ENCODE measurements at regions not wholly inside any gene's neighbourhood (a gene's known extent, or its start where the extent isn't known, plus 50 kb on each side); places are given as distances from the start of the nearest gene placed in this dataset.
"Not testable (repeated sequence)": the region's sequence is repeated elsewhere in the genome, so short reads cannot be mapped to it uniquely, and the experiment has no call there.

DNA sequence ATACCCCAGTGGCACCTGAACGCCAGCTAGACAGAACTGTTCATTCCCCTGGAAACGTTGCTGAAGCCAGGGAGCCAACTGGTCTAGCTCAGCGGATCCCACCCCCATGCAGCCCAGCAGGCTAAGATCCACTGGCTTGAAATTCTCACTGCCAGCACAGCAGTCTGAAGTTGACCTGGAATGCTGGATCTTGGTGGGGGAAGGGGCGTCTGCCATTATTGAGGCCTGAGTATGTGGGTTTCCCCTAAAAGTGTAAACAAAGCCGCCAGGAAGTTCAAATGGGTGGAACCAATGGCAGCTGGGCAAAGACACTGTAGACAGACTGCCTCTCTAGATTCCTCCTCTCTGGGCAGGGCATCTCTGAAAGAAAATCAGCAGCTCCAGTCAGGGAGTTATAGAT, 213.0 kb downstream of the NKX6-1 start:
- no peak for DNase-seq (ENCODE audit: low spot score)

- peak; percentile 12 for DNase-seq (ENCODE audit: low spot score)
These were observed 219.4 kb downstream of the NKX6-1 start for GRCh38 chr4:84279678-84280077.

DNA sequence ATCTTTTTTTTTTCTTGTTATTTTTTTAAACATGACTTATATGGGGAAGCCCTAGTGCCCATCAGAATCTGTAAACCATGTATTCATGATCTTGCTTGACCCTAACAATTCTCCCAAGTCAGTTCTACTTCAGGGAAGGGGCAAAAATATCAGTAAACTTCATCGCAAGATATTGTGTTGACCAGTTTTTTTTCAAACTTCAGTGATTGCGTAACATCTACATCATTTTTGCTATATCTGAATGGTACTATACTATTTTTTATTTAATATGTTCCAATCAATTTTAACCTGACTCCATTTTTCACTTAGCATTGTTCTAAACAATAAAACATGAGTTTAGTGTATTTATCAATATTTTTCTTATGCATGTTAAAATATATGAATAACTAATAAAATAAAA, 221.2 kb downstream of the NKX6-1 start:
- DNase-seq (ENCODE audit: low spot score), result no peak

DNA sequence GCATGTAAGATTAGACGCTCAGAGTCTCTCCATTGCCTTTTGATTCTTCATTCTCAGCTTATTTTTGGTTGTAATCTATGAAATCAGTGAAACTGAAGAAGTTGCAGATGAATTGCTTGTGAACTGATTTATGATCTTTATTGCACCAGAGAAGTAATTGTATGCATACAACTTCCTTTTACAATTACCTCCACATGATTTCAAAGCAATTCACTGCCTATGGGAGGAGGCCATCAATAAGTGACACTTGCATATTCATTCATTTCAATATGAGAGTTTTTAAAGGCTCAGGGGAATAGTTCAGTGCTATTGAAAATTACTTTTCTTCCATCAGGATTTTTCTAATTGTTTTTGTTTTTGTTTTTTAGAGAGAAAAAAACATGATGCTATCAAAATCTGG, 222.3 kb downstream of the NKX6-1 start:
- DNase-seq (ENCODE audit: low spot score), result no peak

- no peak for DNase-seq (ENCODE audit: low spot score)
These were observed 229.5 kb downstream of the NKX6-1 start for GRCh38 chr4:84269536-84270044.

GRCh38 chr4:84264652-84265051, 234.4 kb downstream of the NKX6-1 start:
- DNase-seq (ENCODE audit: low spot score), result no peak

DNA sequence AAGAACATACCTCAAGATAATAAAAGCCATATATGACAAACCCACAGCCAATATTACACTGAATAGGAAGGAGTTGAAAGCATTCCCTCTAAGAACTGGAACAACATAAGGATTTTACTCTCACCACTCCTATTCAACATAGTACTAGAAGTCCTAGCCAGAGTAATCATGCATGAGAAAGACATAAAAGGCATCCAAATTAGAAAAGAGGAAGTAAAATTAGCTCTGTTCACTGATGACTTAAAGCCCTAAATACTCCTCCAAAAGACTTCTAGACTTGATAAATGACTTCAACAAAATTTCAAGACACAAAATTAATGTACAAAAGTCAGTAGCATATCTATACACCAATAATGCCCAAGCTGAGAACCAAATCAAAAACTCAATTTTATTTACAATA, 235.7 kb downstream of the NKX6-1 start:
- no peak for DNase-seq (ENCODE audit: low spot score)

DNA sequence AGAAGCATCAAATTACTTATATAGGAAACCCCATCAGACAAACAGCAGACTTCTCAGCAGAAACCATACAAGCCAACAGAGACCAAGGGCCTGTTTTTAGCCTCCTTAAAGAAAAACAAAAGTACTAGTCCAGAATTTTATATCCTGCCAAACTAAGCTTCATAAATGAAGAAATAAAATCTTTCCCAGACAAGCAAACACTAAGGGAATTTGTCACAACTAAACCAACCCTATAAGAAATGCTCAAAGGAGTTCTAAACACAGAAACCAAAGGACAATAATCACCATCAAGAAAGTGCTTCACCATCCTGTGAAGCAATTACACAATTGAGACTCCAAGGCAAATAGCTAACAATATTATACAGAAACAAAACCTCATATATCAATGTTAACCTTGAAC, 238.6 kb downstream of the NKX6-1 start:
- DNase-seq (ENCODE audit: low spot score), result no peak

DNA sequence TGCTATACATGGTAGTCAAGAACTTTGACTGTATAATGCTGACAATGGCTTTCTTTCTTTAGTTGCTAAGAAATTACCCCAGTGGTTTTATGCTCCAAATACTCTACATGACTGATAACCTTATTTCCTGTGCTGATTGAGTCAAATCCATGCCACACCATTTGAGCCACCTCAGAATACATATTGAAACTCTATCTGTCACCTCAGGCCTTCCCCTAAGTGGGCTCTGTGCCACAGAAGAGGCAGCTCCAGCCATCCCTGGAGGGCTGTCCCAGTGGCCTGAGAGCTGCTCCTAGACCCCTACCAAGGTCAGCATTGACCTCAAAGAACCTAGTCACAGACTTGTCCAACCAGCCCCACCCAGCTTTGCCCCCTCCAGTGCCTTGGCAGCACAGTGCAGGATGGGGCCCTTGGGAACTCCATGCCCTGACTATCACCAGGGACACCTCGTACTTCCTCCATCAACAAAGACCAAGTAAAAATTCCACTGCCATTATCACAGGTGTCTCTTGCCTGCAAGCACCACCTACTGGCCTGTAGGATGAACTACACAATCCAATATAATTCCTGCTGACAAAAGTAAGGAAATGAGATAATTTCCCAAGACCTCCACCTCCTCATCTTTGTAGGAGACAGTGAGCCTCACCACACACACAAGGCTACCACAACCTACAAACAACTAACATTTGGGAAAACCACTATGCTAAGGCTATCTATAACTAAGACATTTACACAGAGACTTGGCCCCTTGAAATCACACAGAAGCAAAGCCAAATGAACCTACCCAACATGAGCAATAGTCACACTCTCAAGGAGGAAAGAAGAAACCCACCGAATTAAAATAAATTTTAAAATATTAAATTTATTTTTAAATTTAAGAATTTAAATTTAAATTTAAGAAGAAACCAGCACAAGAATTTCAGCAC, 239.9 kb downstream of the NKX6-1 start:
- peak; percentile 21 for DNase-seq (ENCODE audit: low spot score)

DNA sequence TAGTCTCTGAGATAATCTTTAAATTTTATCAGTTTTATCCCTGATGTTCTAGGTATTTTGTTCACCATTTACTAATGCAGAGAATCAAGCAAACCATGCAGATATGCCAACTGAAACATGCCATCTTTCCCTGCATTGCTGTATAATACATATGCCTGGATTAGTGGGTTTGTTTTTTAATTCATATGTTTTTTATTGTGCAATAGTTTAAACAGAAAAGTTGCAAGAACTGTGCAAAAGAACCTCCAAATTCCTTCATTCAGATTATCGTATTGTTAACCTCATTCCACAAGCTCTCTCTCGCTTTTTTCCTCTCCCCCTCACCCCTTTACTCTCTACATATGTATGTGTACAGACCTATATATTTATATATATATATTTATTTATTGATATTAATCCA, 244.6 kb downstream of the NKX6-1 start:
- no peak for DNase-seq (ENCODE audit: low spot score)

DNA sequence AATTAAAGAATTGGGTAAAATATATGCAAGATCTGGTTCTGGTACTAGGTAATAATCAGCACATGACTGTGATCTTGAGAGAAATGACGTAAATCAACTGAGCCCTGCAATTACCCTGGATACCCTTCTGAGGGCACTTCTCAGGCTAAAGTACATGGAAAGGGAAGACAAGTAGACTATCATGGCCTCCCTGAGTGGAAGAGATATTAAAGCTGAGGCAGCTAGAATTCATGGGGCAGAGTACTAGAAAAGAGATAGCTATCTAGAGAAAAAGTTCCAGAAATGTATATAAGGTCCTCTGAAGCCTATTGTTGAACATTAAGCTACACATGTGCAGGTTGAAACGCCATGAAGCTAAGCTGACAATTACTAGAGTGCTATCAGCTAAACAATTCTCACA, 249.6 kb downstream of the NKX6-1 start:
- DNase-seq (ENCODE audit: low spot score), result no peak

DNA sequence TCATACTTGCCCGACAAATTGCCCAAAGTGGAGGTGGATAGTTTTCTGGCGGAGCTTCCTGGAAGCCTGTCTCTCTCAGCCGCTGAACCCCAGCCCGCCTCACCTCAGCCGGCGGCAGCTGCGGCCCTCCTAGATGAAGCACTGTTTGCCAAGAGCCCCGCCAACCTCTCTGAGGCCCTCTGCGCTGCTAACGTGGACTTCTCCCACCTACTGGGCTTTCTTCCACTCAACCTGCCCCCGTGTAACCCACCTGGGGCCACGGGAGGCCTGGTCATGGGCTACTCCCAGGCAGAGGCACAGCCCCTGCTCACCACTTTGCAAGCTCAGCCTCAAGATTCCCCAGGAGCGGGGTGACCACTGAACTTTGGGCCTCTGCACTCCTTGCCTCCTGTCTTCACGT, 254.1 kb downstream of the NKX6-1 start:
- DNase-seq (ENCODE audit: low spot score), result not testable (repeated sequence)

- not testable (repeated sequence) for DNase-seq (ENCODE audit: low spot score)
These were observed 254.7 kb downstream of the NKX6-1 start for GRCh38 chr4:84244346-84244801.

DNA sequence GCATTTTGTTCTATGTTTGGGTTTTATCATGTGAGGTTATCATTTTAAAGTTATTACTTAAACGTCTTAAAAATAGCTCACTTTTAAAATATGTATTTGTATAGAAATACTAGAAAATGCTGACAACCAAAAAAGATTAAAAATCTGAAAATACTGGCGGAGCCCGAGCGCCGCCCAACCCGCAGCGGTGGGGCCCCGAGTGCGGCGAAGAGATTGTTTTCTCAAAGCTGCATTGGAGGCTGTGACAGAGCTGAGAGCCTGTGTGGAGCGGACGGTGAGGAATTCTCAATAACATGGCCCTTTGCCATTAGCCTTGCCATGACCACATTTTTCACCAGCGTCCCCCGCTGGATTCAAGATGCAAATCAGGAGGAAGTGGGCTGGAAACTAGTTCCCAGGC, 255.4 kb downstream of the NKX6-1 start:
- DNase-seq (ENCODE audit: low spot score), result no peak

- no peak for DNase-seq (ENCODE audit: low spot score)
These were observed 259.7 kb downstream of the NKX6-1 start for GRCh38 chr4:84239278-84239845.

- DNase-seq (ENCODE audit: low spot score), result peak; percentile 27
These were observed 260.6 kb downstream of the NKX6-1 start for GRCh38 chr4:84238247-84239090.

DNA sequence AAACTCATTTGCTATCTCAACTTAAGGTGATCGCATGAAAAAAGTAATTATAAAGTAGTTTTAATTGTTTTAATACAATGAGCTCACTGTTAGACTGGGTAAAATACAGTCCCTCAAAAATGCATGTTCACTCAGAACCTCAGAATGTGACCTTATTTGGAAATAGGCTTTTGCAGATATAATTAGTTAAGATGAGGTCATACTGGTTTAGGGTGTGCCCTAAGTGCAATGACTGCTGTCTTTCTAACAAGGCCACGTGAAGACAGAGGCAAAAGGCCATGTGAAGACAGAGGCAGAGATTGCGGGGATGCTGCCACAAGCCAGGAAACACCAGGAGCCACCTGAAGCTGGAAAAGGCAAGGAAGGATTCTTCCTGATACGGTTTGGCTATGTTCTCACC, 262.1 kb downstream of the NKX6-1 start:
- no peak for DNase-seq (ENCODE audit: low spot score)

DNA sequence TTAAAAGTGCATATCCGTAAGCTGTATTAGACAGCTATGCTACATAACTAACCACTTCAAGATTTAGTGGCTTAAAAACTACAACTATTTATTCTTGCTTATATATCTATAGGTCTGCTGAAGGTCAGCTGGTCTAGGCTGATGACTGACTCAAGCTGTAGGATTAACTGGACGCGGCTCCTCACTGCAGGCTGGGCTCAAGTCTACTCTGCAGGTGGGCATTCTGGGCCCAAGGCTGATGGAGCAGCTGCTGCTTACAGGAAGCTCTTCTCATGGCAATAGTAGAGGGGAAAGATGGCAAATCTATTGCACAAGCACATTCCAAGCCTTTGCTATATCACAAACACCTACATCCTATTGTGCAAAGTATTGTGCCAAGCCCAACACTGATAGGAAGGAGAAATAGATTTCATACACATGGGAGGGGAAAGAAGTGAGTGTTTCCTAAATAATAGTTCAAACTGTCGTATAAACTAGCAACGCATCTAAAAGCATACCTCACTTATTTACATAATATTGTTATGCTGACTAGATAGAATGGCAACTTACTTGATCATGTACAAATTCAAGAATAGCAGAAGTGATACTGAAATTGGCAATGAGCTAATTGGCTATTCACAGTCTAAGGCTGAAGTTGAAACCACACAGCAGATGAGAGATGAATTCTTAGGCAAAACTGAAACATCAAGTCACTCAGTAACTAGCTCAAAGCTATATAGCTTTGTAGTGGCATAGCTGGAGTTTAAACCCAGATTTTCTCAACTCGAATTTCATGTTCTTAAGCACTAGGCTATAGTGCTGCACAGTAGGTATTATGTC, 263.8 kb downstream of the NKX6-1 start:
- no peak for DNase-seq (ENCODE audit: low spot score)

DNA sequence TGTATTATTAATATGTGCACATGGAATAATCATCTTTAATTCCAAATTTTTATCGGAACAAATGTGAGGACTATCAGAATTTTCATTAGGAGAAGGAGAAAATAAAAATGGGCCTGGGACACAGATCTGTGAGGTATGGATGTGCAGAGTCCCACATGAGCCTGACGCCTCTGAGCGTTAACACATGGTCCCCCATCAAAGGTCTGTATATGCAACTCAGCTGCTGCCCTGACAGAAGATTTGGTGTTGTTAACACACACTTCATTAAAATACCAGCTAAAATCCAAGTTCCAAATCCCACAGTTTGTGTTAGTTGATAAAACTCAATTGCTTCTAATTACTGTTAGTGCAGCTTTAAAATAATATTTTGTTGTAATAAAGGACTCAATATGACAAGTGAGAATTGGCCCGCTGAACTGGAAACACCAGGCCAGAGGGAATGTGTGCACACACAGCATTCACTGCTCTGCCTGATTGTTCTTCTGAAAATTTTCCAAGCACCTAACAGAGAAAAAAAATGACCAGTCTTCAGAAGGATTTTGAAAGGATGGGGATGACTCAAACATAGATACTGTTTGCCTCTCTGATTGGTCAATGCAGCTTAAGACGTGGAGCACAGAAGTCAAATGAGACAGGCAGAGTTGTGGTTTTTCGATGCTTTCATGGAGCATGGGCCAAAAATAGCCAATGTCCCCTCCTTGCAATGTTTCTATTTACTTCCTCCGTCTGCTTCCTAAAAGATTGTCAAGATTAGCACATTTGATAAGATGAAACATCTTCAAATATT, 266.6 kb downstream of the NKX6-1 start:
- no peak for DNase-seq (ENCODE audit: low spot score)

- no peak for DNase-seq (ENCODE audit: low spot score)
These were observed 267.5 kb downstream of the NKX6-1 start for GRCh38 chr4:84231539-84232055.
